HuH-7 (cell line): ENCODE measurements at regions not wholly inside any gene's neighbourhood (a gene's known extent, or its start where the extent isn't known, plus 50 kb on each side); places are given as distances from the start of the nearest gene placed in this dataset.
A peak's percentile ranks its signal among the peaks of the same experiment; 100 is the strongest.
"Not testable (repeated sequence)": the region's sequence is repeated elsewhere in the genome, so short reads cannot be mapped to it uniquely, and the experiment has no call there.

Source experiments
- DNase-seq: peaks from one replicate; pipeline ENCODE4 v3.0.0; 2011; ENCODE audit warnings: low spot score

DNA sequence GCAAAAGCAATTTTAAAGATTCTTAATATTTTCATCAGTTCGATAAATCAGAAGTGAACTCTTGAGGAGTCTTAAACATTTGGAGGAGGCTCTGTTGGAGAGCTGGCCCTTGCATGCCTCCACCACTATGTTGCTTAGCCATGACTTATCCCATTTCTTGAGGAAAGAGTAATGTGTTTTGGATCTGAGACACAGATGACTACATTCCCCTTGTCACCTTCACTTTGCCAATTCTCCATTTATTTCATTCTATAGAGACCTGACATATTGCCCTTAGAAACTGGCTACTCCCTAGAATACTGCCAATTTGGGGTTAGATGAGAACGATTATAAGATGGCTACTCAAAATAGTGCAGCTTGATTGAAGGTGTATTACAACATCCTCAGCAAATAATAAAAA is 157.4 kb upstream of the TMEM260 start:
- DNase-seq: no peak

DNA sequence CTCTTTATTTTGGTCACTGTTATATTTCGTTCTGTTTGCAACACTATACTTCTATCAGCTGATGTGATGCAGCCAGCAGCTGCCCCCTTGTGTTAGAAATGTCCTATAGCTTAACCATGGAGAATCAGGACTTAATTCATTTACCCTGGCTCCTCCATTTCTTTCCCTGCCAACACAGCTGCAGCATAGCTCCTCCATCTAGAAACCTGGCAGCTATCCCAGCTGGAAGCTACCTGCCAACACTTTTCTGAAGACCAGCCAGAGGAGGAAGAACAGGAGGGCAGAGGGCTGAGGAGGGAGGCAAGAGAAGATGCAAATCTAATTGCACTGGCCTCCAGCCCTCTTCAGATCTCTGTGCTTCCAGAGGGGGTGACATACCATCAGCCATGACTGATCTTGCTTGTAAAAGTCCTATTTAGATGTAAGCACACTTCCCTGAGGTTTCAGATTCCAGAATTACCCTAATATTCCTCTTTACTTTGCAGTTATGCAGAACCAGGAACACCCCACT is 156.8 kb upstream of the TMEM260 start:
- DNase-seq: peak; percentile 29

DNA sequence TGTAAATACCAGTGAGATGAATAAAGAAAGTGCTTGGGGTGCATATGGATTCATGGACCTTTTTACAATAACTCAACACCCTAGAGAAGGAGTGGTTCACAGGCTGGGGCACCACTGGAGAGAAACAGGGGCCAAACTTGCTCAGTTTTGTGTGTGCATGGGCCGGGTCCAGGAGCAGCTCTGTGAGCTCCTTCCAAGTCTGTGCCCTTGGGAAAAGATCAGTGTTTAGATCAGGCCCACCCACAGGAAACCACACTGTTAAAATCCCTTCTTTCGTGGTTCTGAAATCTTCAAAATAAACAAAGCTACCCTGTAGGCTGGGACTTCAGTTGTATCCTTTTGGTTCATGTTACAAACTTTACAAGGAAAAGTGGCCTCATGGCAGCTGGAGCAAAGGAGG is 156.1 kb upstream of the TMEM260 start:
- DNase-seq: no peak

DNA sequence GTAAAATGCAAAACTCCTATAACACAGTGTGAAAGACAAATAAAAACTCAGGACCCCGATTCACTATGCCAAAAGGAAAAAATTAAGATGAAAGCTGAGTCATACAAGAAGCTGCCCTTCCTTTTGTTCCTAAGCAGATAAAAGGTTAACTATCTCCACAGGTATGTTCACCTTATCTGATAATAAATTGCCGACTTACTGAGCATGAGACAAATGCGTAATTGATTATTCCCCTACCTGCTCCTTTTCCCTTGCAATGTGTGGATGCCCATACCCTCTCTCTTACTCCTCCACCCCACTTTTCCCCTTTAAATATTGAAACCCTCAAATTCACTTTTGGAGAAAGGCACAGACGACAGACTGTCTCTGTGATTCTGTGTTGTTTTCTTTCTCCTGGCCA is 148.6 kb upstream of the TMEM260 start:
- no peak for DNase-seq

DNA sequence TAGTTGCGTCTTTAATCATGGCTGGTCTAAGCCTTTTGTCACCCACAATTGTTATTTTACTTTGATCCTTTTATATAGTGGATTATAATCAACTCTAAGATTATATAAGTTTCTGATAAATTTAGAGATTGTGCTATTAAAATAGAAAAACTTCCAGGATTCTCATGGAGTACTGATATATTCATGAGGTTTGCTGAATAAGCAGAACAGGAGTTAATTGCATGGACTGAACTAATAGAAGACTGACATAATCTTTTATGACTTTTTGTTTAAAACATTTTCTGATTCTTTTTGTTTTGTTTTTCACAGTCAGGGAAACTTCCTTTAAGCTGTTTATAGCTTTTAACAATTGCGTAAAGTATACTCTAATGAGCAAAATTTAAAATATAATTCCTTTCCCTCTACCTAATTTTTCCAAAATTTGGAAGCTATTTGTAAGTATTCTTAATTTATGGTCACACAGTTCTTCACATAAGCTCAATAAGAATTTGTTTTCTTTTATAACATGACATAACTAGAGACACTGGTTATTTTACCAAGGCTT is 129.9 kb upstream of the TMEM260 start:
- no peak for DNase-seq

DNA sequence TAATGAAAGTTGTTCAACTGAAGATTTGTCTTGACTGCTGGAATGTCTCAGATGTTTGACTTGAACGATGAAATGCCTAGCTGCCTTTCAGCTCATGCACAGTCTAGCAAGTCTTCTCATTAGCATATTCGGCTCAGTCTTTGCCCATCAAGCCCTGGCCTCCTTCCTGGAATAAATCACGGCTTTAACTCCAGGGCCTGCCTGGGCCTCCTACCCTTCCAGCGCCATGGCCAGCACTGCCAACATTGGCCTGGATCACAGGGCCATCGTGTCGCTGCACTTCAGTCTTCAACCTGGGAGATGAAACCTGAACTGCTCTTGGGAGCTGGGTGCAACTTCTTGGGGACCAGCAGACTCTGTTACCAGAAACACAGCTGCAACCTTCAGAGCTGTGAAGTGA is 126.7 kb upstream of the TMEM260 start:
- no peak for DNase-seq

DNA sequence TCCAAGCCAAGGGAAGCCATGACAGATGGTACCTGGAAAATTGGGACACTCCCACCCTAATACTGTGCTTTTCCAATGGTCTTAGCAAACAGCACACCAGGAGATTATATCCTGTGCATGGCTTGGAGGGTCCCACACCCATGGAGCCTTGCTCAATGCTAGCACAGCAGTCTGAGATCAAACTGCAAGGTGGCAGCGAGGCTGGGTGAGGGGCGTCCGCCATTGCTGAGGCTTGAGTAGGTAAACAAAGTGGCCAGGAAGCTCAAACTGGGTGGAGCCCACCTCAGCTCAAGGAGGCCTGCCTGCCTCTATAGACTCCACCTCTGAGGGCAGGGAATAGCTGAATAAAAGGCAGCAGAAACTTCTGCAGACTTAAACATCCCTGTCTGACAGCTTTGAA is 124.9 kb upstream of the TMEM260 start:
- not testable (repeated sequence) for DNase-seq

DNA sequence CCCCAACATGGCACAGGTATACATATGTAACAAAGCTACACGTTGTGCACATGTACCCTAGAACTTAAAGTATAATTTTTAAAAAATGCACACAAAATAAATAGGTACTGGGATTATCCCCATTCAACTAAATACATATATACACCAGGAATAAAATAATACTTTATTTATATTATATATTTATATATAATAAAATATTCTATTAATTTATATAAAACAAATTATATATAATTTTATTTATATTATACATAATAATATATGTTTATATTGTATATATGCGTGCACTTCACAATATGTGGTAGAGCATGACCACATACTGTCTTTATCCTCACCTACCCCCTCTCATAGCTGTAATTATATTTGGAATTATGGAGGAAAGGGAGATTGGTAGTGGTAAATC is 119.1 kb upstream of the TMEM260 start:
- DNase-seq: no peak

DNA sequence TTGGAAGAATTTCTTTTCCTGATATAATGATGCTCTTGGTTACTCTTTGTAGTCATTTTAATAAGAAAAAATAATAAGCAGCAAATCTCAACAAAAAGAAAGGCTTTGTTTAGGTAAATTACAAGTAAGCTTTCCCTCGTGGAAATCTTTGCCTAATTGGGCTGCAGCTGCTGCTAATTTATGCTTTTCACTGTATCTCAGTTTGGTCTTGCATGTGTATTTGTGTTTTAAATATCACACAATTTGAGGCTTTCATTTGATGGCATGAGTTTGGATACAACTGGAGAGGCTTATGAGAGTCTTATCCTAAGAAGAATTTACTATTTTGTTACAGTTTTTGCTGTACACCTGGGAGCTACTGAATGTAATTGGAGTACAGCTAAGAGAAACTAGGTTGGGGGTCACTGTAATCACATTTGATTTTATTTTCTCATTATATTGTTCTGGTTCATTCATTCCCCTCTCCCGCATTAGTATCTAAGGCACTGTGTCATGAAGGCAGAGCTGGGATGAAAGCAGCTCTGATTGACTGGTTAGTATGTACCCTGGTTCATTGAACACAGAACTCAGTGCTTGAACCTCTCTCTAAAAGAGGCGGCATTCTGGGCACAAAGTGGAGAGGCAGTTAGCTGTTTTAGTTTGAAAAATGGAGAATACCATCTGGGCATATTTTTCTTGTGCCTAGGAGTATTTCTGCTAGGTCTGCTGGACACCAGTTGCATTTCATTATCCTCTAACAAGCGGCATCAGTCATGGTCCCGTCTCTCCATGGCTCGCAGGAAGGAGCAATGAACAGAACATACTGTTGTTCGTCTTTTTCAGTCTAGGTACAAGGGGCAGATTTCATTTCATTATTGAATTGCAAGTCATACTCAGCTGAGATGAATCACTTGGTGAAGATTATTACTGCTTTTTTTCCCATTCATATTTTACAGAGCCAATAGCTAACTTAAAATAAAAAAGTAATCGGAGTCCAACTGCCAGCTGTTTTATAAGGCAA is 118.0 kb upstream of the TMEM260 start:
- no peak for DNase-seq

DNA sequence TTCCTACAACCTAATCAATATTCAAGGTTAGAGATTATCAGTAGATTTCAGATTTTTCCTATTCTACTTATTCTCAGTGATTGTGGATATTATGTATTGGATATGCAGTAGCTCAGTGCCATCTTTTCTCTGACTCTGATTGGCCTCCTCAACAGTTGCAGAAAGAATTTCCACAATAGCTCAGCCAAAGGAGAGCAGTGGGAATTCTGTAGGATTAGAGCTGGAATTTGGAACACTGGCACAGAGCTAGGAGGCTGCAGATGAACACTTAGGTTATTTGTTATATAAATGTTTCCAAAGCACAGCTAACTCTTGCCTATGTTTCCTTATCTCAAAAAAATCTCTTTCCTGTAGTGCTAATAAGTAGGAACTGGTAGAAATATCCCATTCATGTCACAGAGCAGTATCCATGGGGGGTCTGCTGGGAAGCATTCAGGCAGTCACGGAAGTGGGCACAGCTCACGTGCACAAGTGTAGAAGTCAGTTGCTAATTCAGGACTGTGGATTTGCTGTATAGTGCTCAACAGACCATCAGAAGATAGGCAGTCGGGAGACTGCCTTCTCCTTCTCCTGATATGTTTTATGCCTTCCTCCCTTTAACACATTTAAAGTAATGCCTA is 116.2 kb upstream of the TMEM260 start:
- no peak for DNase-seq

DNA sequence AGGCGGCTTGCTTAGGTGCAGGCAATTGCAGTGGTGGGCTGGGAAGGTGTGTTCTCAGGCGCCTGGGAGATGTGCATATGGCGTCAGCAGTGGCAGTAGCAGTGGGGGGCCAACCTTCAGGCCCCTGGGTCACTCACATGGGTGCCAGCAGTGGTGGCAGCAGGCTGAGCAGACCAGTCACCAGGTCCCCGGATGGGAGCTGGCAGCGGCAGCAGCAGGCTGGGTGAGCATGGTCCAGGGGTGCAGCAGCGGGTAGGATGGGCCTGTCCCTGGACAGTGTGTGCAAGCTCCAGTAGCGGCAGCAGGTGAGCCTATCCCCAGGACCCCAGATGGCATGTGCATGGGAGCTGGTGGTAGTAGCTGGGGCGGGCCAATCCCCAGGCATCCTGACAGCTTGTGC is 108.5 kb upstream of the TMEM260 start:
- no peak for DNase-seq

DNA sequence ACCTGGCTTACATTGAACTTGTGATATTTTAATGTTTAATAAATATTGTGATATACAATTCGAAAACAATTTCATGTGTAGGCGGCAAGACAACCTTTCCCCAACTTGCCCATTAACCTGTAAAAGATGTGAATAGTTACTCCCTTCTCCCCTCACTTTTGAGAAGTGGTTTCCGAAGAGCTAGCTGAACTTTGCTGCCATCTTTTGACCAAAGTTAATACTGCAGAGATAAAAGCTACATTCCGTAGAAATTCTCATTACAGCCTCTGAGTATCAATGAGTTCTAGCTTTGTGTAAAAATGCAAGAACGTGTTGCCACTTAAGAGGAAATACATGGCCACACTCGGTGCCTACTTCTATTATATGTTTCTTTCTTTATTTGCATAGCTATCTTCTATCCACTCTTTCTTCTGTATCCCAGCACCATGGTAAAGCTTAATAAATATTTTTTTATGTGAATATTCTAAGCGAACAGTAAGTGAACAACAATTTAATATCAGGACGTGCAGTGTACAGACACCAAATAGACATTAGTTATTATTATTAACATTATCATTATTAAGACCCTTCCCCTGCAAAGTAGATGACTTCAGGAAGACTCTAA is 105.1 kb upstream of the TMEM260 start:
- DNase-seq: peak; percentile 42

DNA sequence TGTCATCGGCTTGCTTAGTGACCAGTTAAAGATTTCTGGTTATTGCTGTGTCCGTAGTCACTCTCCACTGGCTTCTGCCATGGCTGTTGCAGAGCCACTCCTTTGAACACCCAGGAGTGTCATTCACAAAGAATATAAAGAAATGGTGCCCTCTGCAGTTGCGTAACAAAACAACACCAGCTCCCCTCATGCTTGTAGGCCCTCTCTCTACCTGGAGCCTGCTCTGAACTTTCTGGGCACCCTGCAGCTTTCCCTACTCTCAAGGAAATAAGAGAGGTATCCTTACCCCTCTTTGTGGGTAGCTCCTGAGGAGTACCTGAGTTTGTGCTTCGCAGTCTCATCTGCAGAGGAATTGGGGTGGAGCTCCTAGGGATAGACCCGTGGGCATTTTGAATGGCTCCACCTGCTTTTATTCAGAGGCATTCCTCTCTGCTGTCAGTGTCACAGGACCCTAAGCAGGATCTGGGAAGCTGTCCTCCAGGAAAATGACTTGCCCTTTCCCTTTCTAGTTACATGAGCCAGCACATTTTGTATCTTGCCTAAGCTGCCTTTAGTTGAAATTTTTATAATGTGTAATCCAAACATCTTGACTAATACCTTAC is 97.2 kb upstream of the TMEM260 start:
- peak; percentile 20 for DNase-seq

DNA sequence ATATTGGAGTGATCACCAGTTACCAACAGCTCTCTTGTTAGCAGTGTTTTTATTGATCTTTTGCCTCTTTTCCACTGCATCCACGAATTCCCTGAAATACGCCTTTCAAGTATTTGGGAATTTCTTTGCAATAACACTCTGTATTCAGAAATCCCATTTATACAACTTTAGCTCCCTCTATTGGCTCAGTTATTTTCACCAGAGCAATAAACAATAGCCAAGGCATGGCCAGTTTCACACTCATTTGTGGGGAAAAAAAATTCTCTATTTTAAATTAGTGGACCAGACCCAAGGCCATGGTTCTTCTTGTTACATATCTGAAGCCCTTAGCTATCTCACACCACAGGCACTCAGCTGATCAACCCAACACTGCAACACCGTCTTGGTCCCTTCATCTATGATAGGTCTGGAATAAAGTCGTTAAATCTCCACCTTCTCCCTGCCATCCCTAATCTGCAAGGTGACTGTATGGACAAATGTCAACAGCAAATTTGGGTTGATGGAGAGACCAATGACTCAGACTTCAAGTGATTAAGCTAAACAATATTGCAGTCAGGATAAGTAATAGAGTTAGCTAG is 92.4 kb upstream of the TMEM260 start:
- DNase-seq: no peak

DNA sequence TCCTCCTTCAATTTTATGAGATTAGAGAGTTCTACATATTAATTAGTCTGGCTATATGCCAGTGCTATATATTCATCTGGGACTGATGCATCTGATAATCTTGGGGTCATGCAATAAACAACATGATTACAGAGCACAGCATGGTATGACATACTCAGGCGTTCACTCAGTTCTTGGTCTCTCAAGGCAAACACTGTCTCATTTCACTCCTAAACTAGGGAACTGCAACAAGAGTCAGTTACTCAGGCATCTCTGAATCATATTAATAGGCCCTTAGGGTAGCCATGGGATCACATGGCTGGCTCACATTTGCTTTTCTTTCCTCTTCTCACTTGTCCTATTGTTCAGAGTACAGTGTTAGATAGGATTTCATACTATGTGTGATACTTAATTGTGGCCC is 91.8 kb upstream of the TMEM260 start:
- DNase-seq: no peak

DNA sequence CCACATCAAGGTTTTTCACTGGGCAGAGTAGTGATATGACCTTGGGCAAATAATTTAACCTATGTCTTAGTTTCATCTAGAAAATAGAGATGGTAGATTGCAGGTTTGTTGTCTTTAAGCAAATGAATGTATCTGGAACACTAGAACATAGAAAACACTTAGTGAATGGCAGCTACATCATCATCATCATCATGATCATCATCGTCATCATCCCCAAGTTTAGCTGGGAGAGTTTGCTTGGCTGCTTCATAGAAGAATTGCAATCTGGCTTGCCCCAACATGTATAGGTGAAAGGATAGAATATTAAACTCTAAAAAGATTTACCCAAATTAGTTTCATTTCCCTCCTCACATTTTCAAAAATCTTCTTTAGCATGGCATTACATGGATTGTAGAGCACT is 91.3 kb upstream of the TMEM260 start:
- no peak for DNase-seq

DNA sequence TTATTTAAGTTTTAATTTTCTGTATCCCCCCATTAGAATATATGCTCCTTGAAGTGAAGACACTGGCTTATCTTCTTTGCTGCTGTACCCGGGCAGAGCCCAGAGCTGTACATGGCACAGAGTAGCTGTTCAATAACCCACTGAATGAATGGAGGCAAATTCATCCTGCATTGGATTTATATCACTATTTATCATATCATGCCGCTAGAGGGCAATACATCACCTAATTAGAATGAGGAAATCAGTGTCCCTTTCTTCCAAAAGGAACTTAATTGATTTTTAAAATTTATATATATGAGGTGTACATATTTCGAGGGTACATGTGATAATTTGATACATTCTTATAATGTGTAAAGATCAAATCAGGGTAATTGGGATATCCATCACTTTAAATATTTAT is 89.2 kb upstream of the TMEM260 start:
- peak; percentile 12 for DNase-seq

DNA sequence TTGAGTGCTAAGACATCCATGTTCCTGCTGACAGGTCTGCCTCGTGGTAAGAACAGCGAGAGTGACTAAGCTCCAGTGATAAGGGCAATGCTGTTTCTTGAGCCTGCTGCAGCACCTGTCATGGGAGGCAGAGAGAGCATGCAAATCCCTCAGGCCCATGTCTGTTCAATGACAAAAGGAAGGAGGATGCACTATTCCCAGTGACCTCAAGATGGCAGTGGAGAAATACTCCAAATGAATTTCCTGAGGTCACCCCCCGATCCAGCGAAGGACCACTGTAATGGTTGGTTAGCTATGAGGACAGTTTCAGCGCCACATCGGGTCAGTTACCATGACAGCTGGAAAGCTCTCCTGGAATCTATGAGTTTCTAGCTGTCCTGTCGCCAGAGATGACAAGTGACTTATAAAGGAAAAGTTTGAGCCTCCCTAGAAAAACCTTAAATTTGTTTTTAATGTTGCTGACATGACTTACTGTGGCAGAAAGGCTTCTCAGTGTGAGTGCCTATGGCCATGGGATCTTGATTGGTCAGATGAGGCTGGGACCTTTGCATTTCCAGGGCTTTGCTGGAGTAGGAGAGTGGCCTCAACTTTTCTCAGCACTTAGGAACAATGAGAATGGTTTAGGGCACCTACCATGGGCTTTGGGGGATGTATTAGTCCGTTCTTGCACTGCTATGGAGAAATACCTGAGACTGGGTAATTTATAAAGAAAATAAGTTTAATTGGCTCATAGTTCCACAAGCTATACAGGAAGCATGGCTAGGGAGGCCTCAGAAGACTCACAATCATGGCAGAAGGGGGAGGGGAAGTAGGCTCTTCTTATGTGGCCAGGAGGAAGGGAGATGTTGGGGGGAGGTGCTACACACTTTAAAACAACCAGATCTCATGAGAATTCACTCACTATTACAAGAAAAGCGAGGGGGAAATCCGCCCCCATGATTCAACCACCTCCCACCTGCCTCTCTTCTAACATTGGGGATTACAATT is 88.0 kb upstream of the TMEM260 start:
- DNase-seq: peak; percentile 26

DNA sequence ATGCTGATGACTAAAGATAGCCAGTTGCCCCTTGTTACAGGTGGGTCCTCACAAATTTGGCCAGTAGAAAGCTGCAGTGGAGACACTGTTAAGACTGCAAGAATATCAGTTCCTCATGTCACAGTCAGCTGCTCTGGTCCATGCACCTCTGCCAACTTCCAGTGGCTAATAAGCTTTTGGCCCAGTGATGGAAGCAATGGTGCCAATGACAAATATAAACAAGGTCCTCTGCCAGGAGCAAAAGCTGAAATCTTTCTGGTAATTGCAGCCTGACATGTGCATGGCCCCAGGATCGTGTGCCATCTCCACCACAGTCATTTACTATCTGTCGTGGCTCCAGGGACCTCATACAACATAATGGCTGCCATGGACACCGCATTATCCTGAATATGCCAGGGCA is 85.4 kb upstream of the TMEM260 start:
- DNase-seq: no peak

DNA sequence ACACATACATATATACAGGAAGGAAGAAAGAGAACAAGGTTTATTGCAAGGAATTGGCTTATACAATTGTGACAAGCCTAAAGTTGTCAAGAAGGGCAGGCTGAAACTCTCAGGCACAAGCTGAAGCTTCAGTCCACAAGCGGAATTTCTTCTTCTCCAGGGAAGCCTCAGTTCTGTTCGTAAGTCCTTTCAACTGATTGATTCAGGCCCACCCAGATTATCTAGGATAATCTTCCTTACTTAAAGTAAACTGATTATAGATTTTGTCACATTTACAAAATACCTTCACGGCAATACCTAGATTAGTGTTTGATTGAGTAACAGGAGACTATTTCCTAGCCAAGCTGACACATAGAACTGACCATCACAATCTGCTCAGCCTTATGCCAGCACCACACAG is 81.5 kb upstream of the TMEM260 start:
- DNase-seq: no peak
